ENCODE measurements at regions not wholly inside any gene's neighbourhood (a gene's known extent, or its start where the extent isn't known, plus 50 kb on each side); places are given as distances from the start of the nearest gene placed in this dataset.
"Not testable (repeated sequence)": the region's sequence is repeated elsewhere in the genome, so short reads cannot be mapped to it uniquely, and the experiment has no call there.

DNA sequence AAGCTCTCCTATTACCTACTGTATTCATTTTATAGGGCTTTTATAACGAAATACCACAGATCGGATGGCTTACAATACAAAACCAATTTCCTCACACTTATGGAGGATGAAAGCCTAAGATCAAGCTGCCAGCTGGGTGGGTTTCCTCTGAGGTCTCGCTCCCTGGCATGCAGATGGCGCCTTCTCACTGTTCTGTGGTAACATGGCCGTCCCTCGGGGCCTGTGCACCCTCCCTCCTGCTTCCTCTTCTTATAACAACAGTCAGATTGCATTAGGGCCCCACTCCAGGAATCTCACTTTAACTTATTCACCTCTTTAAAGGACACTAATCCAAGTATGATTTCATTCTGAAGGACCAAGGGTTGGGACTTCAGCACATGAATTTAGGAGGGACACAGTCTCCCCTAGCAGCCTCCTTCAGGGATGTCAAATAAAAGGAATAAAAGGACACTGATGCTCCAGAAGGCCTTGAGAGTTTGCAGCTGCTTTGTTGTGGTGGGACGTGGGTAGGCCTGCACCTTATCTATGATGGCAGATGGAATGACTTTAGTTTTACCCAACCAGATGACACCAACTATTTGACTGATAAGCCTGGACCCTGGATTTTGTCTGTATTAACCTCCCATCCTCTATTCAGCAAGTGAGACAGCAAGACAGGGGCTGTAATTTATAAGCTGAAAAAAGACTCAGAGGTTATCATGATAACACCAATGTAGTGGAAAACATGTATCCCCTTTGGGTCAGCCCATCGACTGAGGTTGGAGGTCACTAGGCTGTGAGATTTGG is 455.3 kb downstream of the TMEM121 start:
- TF ChIP-seq, protein P1, sequence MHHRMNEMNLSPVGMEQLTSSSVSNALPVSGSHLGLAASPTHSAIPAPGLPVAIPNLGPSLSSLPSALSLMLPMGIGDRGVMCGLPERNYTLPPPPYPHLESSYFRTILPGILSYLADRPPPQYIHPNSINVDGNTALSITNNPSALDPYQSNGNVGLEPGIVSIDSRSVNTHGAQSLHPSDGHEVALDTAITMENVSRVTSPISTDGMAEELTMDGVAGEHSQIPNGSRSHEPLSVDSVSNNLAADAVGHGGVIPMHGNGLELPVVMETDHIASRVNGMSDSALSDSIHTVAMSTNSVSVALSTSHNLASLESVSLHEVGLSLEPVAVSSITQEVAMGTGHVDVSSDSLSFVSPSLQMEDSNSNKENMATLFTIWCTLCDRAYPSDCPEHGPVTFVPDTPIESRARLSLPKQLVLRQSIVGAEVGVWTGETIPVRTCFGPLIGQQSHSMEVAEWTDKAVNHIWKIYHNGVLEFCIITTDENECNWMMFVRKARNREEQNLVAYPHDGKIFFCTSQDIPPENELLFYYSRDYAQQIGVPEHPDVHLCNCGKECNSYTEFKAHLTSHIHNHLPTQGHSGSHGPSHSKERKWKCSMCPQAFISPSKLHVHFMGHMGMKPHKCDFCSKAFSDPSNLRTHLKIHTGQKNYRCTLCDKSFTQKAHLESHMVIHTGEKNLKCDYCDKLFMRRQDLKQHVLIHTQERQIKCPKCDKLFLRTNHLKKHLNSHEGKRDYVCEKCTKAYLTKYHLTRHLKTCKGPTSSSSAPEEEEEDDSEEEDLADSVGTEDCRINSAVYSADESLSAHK (CRISPR knock-in tag; IDR thresholded peaks at IDR 0.05; ENCODE audit: borderline replicate concordance), result not testable (repeated sequence)
- not testable (repeated sequence) for TF ChIP-seq JUNB (CRISPR knock-in tag; IDR thresholded peaks at IDR 0.05; ENCODE audit: borderline replicate concordance); ZNF121 (CRISPR knock-in tag; IDR thresholded peaks at IDR 0.05); ZNF781 (CRISPR knock-in tag; IDR thresholded peaks at IDR 0.05; ENCODE audit: borderline replicate concordance, not compliant biosample characterization); PRPF4 (IDR thresholded peaks at IDR 0.05; ENCODE audit: low read depth, low read length, poor library complexity, severe bottlenecking)
- TF ChIP-seq, protein P2, sequence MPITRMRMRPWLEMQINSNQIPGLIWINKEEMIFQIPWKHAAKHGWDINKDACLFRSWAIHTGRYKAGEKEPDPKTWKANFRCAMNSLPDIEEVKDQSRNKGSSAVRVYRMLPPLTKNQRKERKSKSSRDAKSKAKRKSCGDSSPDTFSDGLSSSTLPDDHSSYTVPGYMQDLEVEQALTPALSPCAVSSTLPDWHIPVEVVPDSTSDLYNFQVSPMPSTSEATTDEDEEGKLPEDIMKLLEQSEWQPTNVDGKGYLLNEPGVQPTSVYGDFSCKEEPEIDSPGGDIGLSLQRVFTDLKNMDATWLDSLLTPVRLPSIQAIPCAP (CRISPR knock-in tag; IDR thresholded peaks at IDR 0.05; ENCODE audit: low read depth), result not testable (repeated sequence)

Measured in HepG2 (cell line).